SK-N-SH (cell line): ENCODE measurements at regions not wholly inside any gene's neighbourhood (a gene's known extent, or its start where the extent isn't known, plus 50 kb on each side); places are given as distances from the start of the nearest gene placed in this dataset.

Source experiments
- CTCF ChIA-PET: fragments of 300-600, 350-600 bp; formaldehyde crosslinking; extraction: SDS; loops from one replicate; lab custom pipeline; 2021; lab: Yijun Ruan, JAX
- POLR2A ChIA-PET: fragments of 350-600 bp; sonication (Branson Sonifier 250); formaldehyde crosslinking; extraction: SDS; loops from one replicate; lab custom pipeline; 2020; ENCODE audit warnings: antibody characterized with exemption, inconsistent platforms; lab: Yijun Ruan, JAX
- DNase-seq: peaks from one replicate; pipeline ENCODE4 v3.0.0; 2012
- H2AFZ ChIP-seq: fragments of 200-600 bp; sonication (generic); 2 replicates; pipeline ENCODE4 v1.8.1; 2016; ENCODE audit warnings: antibody characterized with exemption, mild to moderate bottlenecking, low read depth
- H3F3A ChIP-seq: fragments of 200-600 bp; sonication (generic); replicated peaks from 2 replicates; pipeline ENCODE3; 2016; ENCODE audit warnings: antibody characterized with exemption, mild to moderate bottlenecking; ENCODE audit not compliant: insufficient read depth
- H3K27ac ChIP-seq, 2 experiments: fragments of 200-500 bp in 1 of 2; fragments of 200-600 bp in 1 of 2; sonication (Bioruptor generic) in 1 of 2; sonication (generic), shearing (Covaris generic) in 1 of 2; 2 replicates each; pipeline versions ENCODE4 v1.5.1 to v1.6.1; 2014 to 2016; ENCODE audit warnings: low read depth in 2 of 2, inconsistent platforms in 1 of 2, low read length in 1 of 2, mild to moderate bottlenecking in 1 of 2, mixed read lengths in 1 of 2
- H3K27me3 ChIP-seq: fragments of 200-600 bp; sonication (generic), shearing (Covaris generic); 2 replicates; pipeline ENCODE4 v1.6.1; 2016; ENCODE audit warnings: mixed run types; ENCODE audit not compliant: insufficient read depth
- H3K36me3 ChIP-seq, 2 experiments: fragments of 200-500 bp in 1 of 2; fragments of 200-600 bp in 1 of 2; sonication (Bioruptor generic) in 1 of 2; sonication (generic) in 1 of 2; replicated peaks in 1 of 2; 2 replicates each; pipeline versions ENCODE3 to v1.5.1; 2014 to 2016; ENCODE audit warnings: low read length in 1 of 2, mild to moderate bottlenecking in 1 of 2; ENCODE audit not compliant: insufficient read depth in 2 of 2, control insufficient read depth in 1 of 2
- H3K4me1 ChIP-seq, 2 experiments: fragments of 200-500 bp in 1 of 2; fragments of 200-600 bp in 1 of 2; sonication (Bioruptor generic) in 1 of 2; sonication (generic), shearing (Covaris generic) in 1 of 2; 2 replicates each; pipeline versions ENCODE4 v1.5.1 to v1.6.1; 2014 to 2016; ENCODE audit warnings: low read depth in 1 of 2, low read length in 1 of 2, mixed run types in 1 of 2; ENCODE audit not compliant: insufficient read depth in 2 of 2, control insufficient read depth in 1 of 2
- H3K4me2 ChIP-seq: fragments of 200-600 bp; sonication (generic), shearing (Covaris generic); 2 replicates; pipeline ENCODE4 v1.6.1; 2017; ENCODE audit warnings: mixed run types
- H3K4me3 ChIP-seq, 2 experiments: fragments of 200-500 bp in 1 of 2; fragments of 200-600 bp in 1 of 2; sonication (Bioruptor generic) in 1 of 2; sonication (generic), shearing (Covaris generic) in 1 of 2; 2 replicates each; pipeline versions ENCODE4 v1.5.1 to v1.8.1; 2014 to 2016; ENCODE audit warnings: low read depth in 2 of 2, inconsistent platforms in 1 of 2, low read length in 1 of 2, mild to moderate bottlenecking in 1 of 2, mixed read lengths in 1 of 2, moderate library complexity in 1 of 2
- H3K79me2 ChIP-seq: fragments of 200-600 bp; sonication (generic); 2 replicates; pipeline ENCODE4 v1.8.1; 2017; ENCODE audit warnings: mild to moderate bottlenecking; ENCODE audit not compliant: insufficient read depth
- H3K9ac ChIP-seq: fragments of 200-600 bp; sonication (generic); 2 replicates; pipeline ENCODE4 v1.6.1; 2017; ENCODE audit warnings: mixed run types
- H3K9me2 ChIP-seq: fragments of 200-600 bp; sonication (generic); 2 replicates; pipeline ENCODE4 v1.6.1; 2017; ENCODE audit warnings: mixed run types
- H3K9me3 ChIP-seq: fragments of 200-600 bp; sonication (generic); 2 replicates; pipeline ENCODE4 v1.6.1; 2017; ENCODE audit warnings: mixed run types, mild to moderate bottlenecking, moderate library complexity
- H4K20me1 ChIP-seq: fragments of 200-600 bp; sonication (generic); 2 replicates; pipeline ENCODE4 v1.6.1; 2017; ENCODE audit warnings: mild to moderate bottlenecking, mixed run types; ENCODE audit not compliant: insufficient read depth
- CTCF ChIP-seq: fragments of 200-600 bp; sonication (generic); IDR thresholded peaks from 2 replicates; pipeline ENCODE4 v1.6.1; 2017; ENCODE audit warnings: antibody characterized with exemption, mild to moderate bottlenecking, moderate library complexity
- EZH2phosphoT487 ChIP-seq: fragments of 200-600 bp; sonication (generic); IDR thresholded peaks from 2 replicates; pipeline ENCODE4 v1.6.1; 2017; ENCODE audit warnings: low read depth, mixed run types, mild to moderate bottlenecking, antibody characterized with exemption, moderate library complexity, borderline replicate concordance
- FOSL2 ChIP-seq: IDR thresholded peaks from 2 replicates; pipeline ENCODE4 v1.4.0; 2012; ENCODE audit warnings: low read depth, mild to moderate bottlenecking, moderate library complexity, borderline replicate concordance
- MEF2A ChIP-seq: IDR thresholded peaks from 2 replicates; pipeline ENCODE4 v1.4.0; 2012; ENCODE audit warnings: low read depth, borderline replicate concordance
- PBX3 ChIP-seq: IDR thresholded peaks from 2 replicates; pipeline ENCODE4; 2012
- RCOR1 ChIP-seq: fragments of 150-350 bp; IDR thresholded peaks from 2 replicates; pipeline ENCODE4 v1.6.1; 2017; ENCODE audit warnings: antibody characterized with exemption, low read length
- SMC3 ChIP-seq: IDR thresholded peaks from 2 replicates; pipeline ENCODE4 v1.6.1; 2012; ENCODE audit warnings: low read depth, low read length, improper control_type of control experiment
- WGBS: methylation state at CpG from one replicate; pipeline ENCODE4 v1.1.6; 2017; ENCODE audit warnings: low lambda C conversion rate; 5-methylcytosine and 5-hydroxymethylcytosine counted together
- TF ChIP-seq, protein P1 (sequence below): fragments of 150-350 bp; IDR thresholded peaks from 2 replicates; pipeline ENCODE4 v1.6.1; 2017; ENCODE audit warnings: antibody characterized with exemption, low read length, low read depth, borderline replicate concordance

DNA sequence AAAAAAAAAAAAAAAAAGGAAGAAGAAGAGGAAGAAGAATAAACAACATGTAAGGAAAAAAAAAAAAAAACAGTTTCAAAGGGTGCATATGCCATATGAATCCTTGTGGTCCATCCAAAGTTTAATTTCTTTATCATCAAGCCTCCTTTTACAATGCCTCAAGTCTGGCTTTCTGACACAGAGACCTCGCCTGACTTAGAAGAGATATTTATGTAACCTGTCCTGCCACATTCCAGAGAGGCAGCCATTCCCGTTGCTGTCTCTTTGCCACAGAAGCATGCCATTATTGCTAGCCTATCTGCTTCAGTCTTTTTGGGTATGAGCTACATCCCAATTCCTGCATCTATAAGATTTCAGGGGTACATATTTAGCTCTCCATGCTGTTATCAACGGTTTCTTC lies 596.7 kb upstream of the ATP2B1 start:
- no peaks in the 10 kb centered on the region for H3K27me3 ChIP-seq
- no peak for TF ChIP-seq PBX3
- TF ChIP-seq EZH2phosphoT487: no peak
- no peak for TF ChIP-seq MEF2A
- TF ChIP-seq RCOR1: no peak
- TF ChIP-seq, protein P1, sequence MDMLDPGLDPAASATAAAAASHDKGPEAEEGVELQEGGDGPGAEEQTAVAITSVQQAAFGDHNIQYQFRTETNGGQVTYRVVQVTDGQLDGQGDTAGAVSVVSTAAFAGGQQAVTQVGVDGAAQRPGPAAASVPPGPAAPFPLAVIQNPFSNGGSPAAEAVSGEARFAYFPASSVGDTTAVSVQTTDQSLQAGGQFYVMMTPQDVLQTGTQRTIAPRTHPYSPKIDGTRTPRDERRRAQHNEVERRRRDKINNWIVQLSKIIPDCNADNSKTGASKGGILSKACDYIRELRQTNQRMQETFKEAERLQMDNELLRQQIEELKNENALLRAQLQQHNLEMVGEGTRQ: no peak
- H3K9me3 ChIP-seq: no peaks in the 10 kb centered on the region
- 43% methylated on average over 3 of the region's 3 CpGs for WGBS
- H3K4me2 ChIP-seq: no peak overlapping the region
- no peaks in the 10 kb centered on the region; a peak in 2 of 4 replicates for H3K4me1 ChIP-seq
- H3K36me3 ChIP-seq: no peaks in the 10 kb centered on the region
- ChIA-PET POLR2A (no interaction called here), CTCF (interaction anchor here (1.3 kb wide), 1 partner anchor 21 kb away, joined by 3 read pairs; no protein-coding TSS in a partner anchor)
- H3K9me2 ChIP-seq: no peaks in the 10 kb centered on the region; the same call in 1 of the 2 replicates
- H3K27ac ChIP-seq: no peak overlapping the region
- no peak for DNase-seq
- no peaks in the 10 kb centered on the region for H4K20me1 ChIP-seq
- no peak overlapping the region for H3K4me3 ChIP-seq
- H3F3A ChIP-seq: no peaks in the 10 kb centered on the region
- H2AFZ ChIP-seq: no peak overlapping the region
- H3K9ac ChIP-seq: no peak overlapping the region
- H3K79me2 ChIP-seq: no peaks in the 10 kb centered on the region

DNA sequence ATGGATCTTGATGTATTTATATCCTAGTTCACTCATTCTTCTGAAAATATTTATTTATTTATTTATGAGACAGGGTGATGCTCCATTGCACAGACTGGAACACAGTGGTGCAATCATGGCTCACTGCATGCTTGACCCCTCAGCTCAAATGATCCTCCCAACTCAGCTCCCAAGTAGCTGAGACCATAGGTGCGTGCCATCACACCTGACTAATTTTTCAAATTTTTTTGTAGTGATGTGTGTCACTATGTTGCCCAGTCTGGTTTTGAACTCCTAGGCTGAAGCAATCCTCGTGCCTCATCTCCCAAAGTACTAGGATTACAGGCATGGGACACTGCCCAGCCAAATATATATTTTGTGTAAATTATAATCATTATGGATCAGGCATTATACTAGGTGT lies 595.6 kb upstream of the ATP2B1 start:
- H3K79me2 ChIP-seq: no peaks in the 10 kb centered on the region
- H3F3A ChIP-seq: no peaks in the 10 kb centered on the region
- H3K9me2 ChIP-seq: no peaks in the 10 kb centered on the region; the same call in 1 of the 2 replicates
- TF ChIP-seq SMC3 (no peak), FOSL2 (no peak), CTCF (no peak)
- TF ChIP-seq, protein P1: no peak
- DNase-seq: no peak
- ChIA-PET CTCF (no interaction called here), POLR2A (no interaction called here)
- H3K4me1 ChIP-seq: no peaks in the 10 kb centered on the region; a peak in 2 of 4 replicates
- no peaks in the 10 kb centered on the region for H4K20me1 ChIP-seq
- no peak overlapping the region for H3K27ac ChIP-seq
- no peak overlapping the region for H3K4me3 ChIP-seq
- H3K36me3 ChIP-seq: no peaks in the 10 kb centered on the region
- no peak overlapping the region for H3K9ac ChIP-seq
- 28% methylated on average over 2 of the region's 2 CpGs for WGBS
- no peaks in the 10 kb centered on the region for H3K27me3 ChIP-seq
- no peak overlapping the region for H3K4me2 ChIP-seq
- H3K9me3 ChIP-seq: no peaks in the 10 kb centered on the region
- no peak overlapping the region for H2AFZ ChIP-seq
